Adrenal gland (tissue), 9 donors: ENCODE measurements at regions not wholly inside any gene's neighbourhood (a gene's known extent, or its start where the extent isn't known, plus 50 kb on each side); places are given as distances from the start of the nearest gene placed in this dataset.

ENCODE experiments used
- DNase-seq, 7 donors: peaks; one replicate each; pipeline ENCODE4 v3.0.0-alpha.2; 2019 to 2020
- H3K27ac ChIP-seq, 5 donors: fragments of 200-600 bp; sonication (generic) in 4 of 5; 1 replicate in 3 of 5; 2 replicates in 2 of 5; pipeline versions ENCODE4 v1.5.1 to v1.8.0; 2016 to 2020; ENCODE audit warnings: mild to moderate bottlenecking in 1 of 5
- H3K27me3 ChIP-seq: fragments of 200-600 bp; 2 replicates; pipeline ENCODE4 v1.8.0; 2021
- H3K36me3 ChIP-seq, 2 donors: fragments of 200-600 bp; replicated peaks in 1 of 2; 1 replicate in 1 of 2; 2 replicates in 1 of 2; pipeline versions ENCODE4 v1.5.1 to v1.8.0; 2018 to 2022
- H3K4me1 ChIP-seq, 2 donors: fragments of 200-600 bp; replicated peaks in 1 of 2; 1 replicate in 1 of 2; 2 replicates in 1 of 2; pipeline versions ENCODE4 v1.5.1 to v1.8.0; 2018 to 2021
- H3K4me3 ChIP-seq, 4 donors: fragments of 200-600 bp; sonication (generic) in 3 of 4; one replicate each; pipeline ENCODE4 v1.5.1; 2016 to 2018
- H3K9me3 ChIP-seq, 3 donors: fragments of 200-600 bp; sonication (generic) in 1 of 3; replicated peaks in 1 of 3; 1 replicate in 2 of 3; 2 replicates in 1 of 3; pipeline versions ENCODE4 v1.5.1 to v1.8.0; 2016 to 2021
- CTCF ChIP-seq, 6 experiments: fragments of 450-650 bp in 4 of 6; fragments of 200-600 bp in 2 of 6; sonication (generic) in 1 of 6; IDR thresholded peaks; 1 replicate in 5 of 6; 2 replicates in 1 of 6; pipeline versions ENCODE4 v1.5.1 to v1.8.0; 2016 to 2021; ENCODE audit warnings: antibody characterized with exemption in 6 of 6, mild to moderate bottlenecking in 2 of 6, moderate library complexity in 1 of 6
- POLR2A ChIP-seq, 2 donors: fragments of 450-650 bp; IDR thresholded peaks; one replicate each; pipeline ENCODE4 v1.6.1; 2017; ENCODE audit warnings: antibody characterized with exemption in 2 of 2, mild to moderate bottlenecking in 2 of 2, moderate library complexity in 1 of 2
- WGBS, 4 donors: extraction: QIAGEN DNeasy Blood & Tissue Kit in 2 of 4; methylation state at CpG; one replicate each; pipeline versions ENCODE4 v1.1.5 to v1.1.7; 2013 to 2017; 5-methylcytosine and 5-hydroxymethylcytosine counted together
- intact Hi-C, 2 donors: fragments of 100-400 bp; cut with DNase I; formaldehyde crosslinking; loops; one replicate each; pipeline versions ENCODE4 v1.14.1 to v1.15.0; 2022 to 2023
- donor health status: healthy with polysubstance abuse.
- donor health status: Bipolar disorder and iron deficiency.
- donor health status: DM: yes; HTN: yes; CAD: no.
- donor health status: DM: no; HTN: no; CAD: no.
- donor health status: DM: no; HTN: no; CAD: no.

GRCh38 chr10:44292390-44293002 lies 92.4 kb downstream of the CXCL12 start:
- no peak for DNase-seq
- Histone ChIP-seq H3K9me3 (peaks cover 0 to 7% (median 0%) of the 10 kb centered on the region in 3 donors), H3K36me3 (no peaks in the 10 kb centered on the region), H3K27ac (no peak overlapping the region), H3K4me1 (no peaks in the 10 kb centered on the region), H3K4me3 (no peak overlapping the region), H3K27me3 (peaks cover 7% of the 10 kb centered on the region)
- 27 to 71% (median 38%) methylated on average over 19 to 35 of the region's 35 CpGs for whole genome bisulfite sequencing, 4 donors
- TF ChIP-seq POLR2A (IDR thresholded peaks at IDR 0.05) (no peak), CTCF (IDR thresholded peaks at IDR 0.05) (no peak)
- intact Hi-C loops: no loop called here

- Histone ChIP-seq H3K27ac (no peak overlapping the region), H3K36me3 (no peaks in the 10 kb centered on the region), H3K27me3 (peaks cover 7% of the 10 kb centered on the region), H3K4me3 (no peak overlapping the region), H3K4me1 (no peaks in the 10 kb centered on the region), H3K9me3 (peaks cover 0 to under 1% (median 0%) of the 10 kb centered on the region in 3 donors)
- no peak for DNase-seq
- intact Hi-C loops: no loop called here
- no peak for TF ChIP-seq POLR2A (IDR thresholded peaks at IDR 0.05)
- TF ChIP-seq CTCF (IDR thresholded peaks at IDR 0.05): no peak
- WGBS, 4 donors: 50 to 71% (median 62%) methylated on average over 1 of the region's 1 CpG
Observed at GRCh38 chr10:44291091-44291490, 93.8 kb downstream of the CXCL12 start.

- Histone ChIP-seq H3K36me3 (no peaks in the 10 kb centered on the region), H3K4me1 (no peaks in the 10 kb centered on the region), H3K27ac (no peak overlapping the region), H3K9me3 (no peaks in the 10 kb centered on the region), H3K27me3 (peaks cover 7% of the 10 kb centered on the region), H3K4me3 (no peak overlapping the region)
- DNase-seq: no peak
- intact Hi-C loops: no loop called here
- WGBS, 4 donors: 84 to 90% (median 86%) methylated on average over 5 of the region's 5 CpGs
- TF ChIP-seq CTCF (IDR thresholded peaks at IDR 0.05): no peak
- TF ChIP-seq POLR2A (IDR thresholded peaks at IDR 0.05): no peak
Observed at GRCh38 chr10:44289125-44289524, 95.8 kb downstream of the CXCL12 start.

- Histone ChIP-seq H3K4me1 (no peaks in the 10 kb centered on the region), H3K4me3 (no peak overlapping the region), H3K27me3 (no peaks in the 10 kb centered on the region), H3K27ac (no peak overlapping the region), H3K9me3 (no peaks in the 10 kb centered on the region), H3K36me3 (no peaks in the 10 kb centered on the region)
- intact Hi-C loops: no loop called here
- TF ChIP-seq POLR2A (IDR thresholded peaks at IDR 0.05): no peak
- no peak for TF ChIP-seq CTCF (IDR thresholded peaks at IDR 0.05)
- 87 to 92% (median 89%) methylated on average over 2 of the region's 2 CpGs for WGBS, 4 donors
- DNase-seq: no peak
Observed at GRCh38 chr10:44287408-44287807, 97.5 kb downstream of the CXCL12 start.
